NCI-H69 (cell line): ENCODE measurements at regions not wholly inside any gene's neighbourhood (a gene's known extent, or its start where the extent isn't known, plus 50 kb on each side); places are given as distances from the start of the nearest gene placed in this dataset.

Experiments
- DNase-seq: peaks from one replicate; lab custom pipeline; 2025; lab: John Stamatoyannopoulos, UW

DNA sequence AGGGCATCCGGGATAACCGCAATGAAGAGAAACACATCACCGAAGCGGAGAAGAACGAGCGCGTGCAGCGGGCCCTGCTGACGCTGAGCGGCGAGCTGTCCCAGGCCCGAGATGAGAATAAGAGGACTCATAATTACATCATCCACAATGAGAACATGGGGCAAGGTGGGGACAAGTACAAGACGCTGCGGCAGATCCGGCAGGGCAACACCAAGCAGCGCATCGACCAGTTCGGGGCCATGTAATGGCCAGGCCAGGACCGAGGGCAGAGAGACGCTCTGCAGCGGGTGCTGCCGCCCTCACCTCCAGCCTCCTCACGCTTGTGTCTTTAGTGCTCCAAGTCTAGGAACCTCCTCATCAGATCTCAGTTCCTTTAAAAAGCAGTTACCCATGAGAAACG, 863.7 kb upstream of the ALCAM start:
- no peak for DNase-seq

- DNase-seq = peak; percentile 80
Observed at GRCh38 chr3:104510131-104510849, 856.4 kb upstream of the ALCAM start.

- DNase-seq = no peak
Observed at GRCh38 chr3:104514371-104514770, 852.3 kb upstream of the ALCAM start.

- no peak for DNase-seq
Observed at GRCh38 chr3:104514776-104515175, 851.9 kb upstream of the ALCAM start.

GRCh38 chr3:104519068-104519467, 847.6 kb upstream of the ALCAM start:
- no peak for DNase-seq

DNA sequence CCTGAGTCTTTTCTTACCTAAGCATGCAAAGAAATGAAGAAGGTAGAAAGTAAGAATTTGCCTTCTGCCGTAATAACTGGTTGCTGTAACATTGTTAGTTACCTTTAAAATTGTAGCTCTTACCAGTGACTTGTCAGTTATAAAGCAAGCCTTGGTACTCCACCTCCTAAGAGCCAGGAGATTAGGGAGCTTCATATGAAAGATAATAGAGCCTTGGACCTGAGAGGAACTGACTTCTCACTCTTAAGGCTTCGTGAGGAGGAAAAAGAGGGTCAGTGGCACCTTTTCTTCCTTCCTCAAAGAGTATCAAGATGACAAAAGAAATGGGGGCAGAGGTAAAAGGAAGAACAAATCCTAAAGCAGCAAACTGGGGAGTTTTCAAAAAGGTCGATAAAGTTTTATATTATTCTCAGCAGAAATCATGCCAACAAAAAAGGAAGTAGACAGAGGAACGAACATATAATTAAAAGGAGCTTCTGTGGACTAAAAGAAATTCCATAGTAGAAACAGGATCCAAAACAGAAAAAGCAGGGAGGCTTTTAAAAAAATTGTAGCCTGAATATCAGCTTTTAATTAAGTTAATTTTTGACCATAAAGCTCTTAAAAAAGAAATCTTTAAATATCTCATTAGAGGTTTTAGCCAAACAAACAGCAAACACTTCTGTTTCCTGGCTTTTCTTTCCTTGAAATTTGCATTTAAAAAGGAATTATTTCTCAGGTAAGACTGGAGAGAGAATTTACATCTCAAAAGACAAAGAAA, 847.1 kb upstream of the ALCAM start:
- DNase-seq = no peak

DNA sequence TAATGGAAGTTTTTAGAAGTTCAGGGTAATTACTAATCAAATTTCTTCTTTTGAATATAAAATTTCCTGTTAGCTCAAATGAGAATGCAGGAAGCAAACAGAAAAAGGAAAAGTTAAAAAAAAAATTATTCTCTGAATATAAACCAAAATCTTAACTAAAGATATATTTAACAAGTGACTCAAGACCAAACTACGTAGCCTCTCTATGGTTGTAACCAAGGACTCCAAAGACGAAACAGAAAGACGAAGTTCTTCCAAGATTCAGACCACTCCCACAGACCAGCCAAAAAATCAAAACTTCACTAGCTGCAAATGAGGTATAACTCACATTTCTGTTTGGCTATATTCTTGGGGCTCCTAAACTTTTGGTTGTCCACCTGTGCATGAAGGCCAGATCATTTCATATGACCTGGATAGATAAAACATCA, 846.5 kb upstream of the ALCAM start:
- no peak for DNase-seq

GRCh38 chr3:104521606-104522336, 844.9 kb upstream of the ALCAM start:
- no peak for DNase-seq

DNA sequence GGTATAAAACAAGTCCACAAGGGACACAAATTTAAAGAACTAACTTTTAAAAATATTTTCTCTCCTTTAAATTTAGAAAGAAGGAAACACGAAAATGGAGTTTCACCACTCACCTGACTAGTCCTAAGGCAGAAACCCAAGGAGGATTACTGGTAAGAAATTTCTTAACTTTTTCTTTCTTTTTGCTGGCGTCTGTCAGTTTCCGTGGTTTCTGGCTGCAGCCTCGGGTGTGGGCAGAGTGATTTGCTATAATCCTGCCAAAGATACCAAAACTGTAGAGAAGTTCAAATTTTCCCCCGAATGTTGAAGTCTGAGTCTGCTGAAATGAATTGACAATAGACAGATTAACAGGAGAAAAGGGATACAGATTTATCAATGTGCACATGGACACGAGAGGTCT, 843.6 kb upstream of the ALCAM start:
- DNase-seq = no peak

DNA sequence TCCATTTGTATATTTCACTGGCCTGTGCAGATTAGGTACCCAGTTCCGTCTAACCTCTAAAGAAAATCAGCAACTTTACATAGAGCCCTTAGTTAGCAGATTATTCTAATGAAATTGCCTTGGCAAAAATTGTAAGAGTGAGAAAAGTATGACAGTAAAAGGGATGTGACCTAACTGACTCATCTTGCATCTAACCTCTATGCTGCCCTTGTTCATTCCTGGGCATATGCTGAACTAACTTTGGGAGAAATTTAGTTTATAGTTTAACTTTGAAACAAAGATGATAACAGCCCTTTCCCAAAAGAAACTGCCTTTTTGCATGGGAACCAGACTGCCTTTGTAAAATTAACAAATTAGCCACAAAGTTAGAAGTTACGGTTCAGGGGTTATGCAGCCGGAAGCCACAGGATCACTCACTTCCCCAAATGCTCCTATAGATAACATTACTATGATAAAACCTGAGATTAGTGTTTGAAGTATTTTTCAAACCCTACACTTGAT, 839.8 kb upstream of the ALCAM start:
- no peak for DNase-seq

GRCh38 chr3:104530934-104531333, 835.8 kb upstream of the ALCAM start:
- DNase-seq = no peak

- DNase-seq = no peak
Observed at GRCh38 chr3:104536715-104537114, 830.0 kb upstream of the ALCAM start.

- no peak for DNase-seq
Observed at GRCh38 chr3:104537323-104537722, 829.4 kb upstream of the ALCAM start.

DNA sequence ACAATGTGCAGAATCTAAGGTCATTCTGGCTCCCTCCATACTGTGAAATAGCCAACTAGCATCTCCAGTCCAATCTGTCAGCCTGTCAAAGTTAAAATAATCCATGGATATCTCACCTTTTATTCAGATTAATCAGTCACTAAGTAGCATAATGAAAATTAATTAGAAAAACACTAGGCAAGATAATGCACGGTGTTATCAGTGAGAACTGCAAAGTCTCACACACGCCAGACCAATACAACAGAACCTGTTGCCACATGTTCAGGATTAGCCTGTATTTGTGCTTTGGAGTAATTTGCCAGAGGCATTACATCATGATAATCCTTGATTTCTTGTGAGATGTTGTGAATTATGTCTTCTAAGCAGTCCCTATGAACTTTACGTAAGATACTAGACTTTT, 820.4 kb upstream of the ALCAM start:
- peak; percentile 56 for DNase-seq

- DNase-seq = peak; percentile 82
Observed at GRCh38 chr3:104547031-104547430, 819.7 kb upstream of the ALCAM start.

DNA sequence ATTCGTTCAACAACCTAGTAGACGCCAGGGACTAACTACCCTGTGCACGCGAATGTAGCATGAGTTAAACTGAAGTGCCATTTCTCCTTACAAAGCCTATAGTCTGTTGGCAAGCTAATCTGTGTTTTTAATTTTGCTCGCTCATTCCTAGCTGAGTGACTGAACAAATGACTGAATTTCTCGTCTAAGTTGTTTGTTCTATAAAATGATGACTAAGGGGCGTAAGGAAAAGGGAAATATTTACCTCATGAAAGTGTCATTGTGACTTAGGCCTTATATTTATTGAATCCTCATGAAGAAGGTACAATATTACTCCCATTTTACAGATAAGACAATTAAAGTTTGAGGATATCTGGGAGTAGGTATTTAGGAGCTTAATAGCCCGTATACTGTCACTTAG, 818.3 kb upstream of the ALCAM start:
- no peak for DNase-seq

DNA sequence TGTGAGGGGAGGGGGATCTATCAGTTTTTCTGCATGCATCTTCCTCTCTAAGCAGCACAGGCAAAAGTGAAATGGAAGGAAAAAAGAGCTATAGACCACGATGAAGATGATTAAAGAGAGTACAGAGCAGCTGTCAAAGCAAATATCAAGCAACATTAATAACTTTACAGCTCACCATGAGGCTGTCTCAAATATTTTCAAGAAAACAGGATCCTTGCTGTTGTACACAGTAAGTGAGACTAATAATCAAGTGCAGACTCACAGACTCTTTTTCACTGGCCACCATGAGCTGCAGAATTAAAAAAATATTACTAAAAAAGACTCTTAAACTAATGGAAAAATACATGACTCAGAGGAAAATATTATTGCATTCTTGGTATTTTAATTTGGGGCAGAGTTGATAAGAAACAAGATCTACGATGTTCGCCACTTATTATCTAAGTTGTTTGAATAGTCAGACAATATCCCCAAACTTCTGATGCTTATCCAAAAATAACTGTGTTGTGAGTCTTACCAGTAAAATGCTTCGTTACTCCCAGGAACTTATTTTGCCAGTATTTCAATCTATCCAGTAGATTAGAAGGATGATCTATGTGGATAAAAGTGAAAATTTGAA, 817.5 kb upstream of the ALCAM start:
- peak; percentile 2 for DNase-seq

DNA sequence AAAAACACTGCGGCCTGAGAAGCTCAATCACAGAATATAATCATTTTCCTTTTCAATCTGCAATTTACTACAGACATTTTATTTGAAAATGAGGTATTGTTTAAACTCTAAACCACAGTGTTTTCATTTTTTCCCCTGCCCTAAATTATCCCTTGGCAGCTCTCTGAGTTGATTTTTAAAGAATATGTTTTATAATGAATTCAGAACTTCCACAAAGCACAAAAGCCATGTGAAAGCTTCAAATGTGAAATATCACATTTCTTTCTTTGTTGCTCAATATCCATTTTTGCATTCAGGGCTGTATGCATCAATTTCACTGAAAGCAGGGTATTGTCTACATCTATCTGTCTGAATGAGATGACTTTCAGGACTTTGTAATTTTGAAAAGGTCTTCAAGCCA, 813.6 kb upstream of the ALCAM start:
- no peak for DNase-seq

GRCh38 chr3:104554425-104554824, 812.3 kb upstream of the ALCAM start:
- DNase-seq = no peak

DNA sequence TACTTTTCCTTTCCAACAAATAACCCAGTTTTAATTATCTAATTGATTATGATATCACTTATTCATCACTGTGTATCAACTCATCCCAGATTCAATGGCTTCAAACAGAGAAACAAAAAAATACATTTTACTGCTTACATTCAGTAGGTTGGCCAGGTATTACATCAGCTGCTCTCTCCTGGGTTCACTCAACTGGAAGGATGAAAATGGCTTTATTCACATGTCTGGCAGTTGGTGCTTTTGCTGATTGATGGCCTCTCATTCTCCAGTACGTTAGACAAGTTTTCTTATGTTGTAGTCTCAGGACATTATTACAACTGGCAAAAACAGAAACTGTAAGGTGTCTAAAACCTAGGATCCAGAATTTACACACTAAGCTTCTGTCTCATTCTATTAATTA, 811.0 kb upstream of the ALCAM start:
- peak; percentile 58 for DNase-seq

DNA sequence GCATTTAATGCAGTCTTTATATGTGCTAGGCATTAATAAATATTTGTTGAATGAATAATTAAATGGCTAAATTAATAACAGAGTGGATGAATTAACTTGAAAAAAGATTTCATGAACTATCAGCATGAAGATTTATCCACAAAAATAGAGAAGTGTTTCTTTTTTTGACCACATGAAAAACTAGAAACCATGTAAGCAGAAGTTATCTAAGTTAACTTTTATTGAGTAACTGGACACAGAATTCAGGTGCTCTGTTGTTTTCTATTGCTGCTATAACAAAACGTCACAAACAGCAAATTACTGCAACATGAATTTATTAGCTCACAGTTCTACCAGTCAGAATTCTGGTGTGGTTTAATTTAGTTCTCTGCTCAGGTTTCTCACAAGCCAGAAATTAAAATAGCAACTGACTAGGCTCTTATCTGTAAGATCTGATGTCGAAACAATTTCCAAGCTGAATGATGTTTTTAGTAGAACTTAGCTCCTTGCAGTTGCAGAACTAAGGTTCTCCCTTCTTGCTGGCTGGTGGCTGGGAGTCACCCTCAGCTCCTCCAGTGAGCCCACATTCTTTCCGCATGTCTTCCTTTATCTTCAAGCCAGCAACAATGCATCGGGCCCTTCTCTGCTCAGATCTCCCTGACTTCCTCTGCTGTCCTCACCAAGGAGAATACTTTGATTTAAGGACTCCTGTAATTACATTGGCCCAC, 810.2 kb upstream of the ALCAM start:
- no peak for DNase-seq

- DNase-seq = no peak
Observed at GRCh38 chr3:104561324-104561723, 805.4 kb upstream of the ALCAM start.
